Omental fat pad (tissue), 3 donors: ENCODE measurements at regions not wholly inside any gene's neighbourhood (a gene's known extent, or its start where the extent isn't known, plus 50 kb on each side); places are given as distances from the start of the nearest gene placed in this dataset.

Source experiments
- ATAC-seq: fragments of 150-250 bp; one replicate; pipeline ENCODE4 v1.9.1; 2016; ENCODE audit warnings: mild to moderate bottlenecking, moderate library complexity; ENCODE audit not compliant: low FRiP score
- DNase-seq: peaks from one replicate; pipeline ENCODE4 v3.0.0-alpha.2; 2019; ENCODE audit warnings: low spot score
- TF ChIP-seq, protein P1 (sequence below), 3 donors: fragments of 450-650 bp; IDR thresholded peaks; one replicate each; pipeline ENCODE4 v1.5.1; 2016 to 2017; ENCODE audit warnings: antibody characterized with exemption in 3 of 3, mild to moderate bottlenecking in 3 of 3, moderate library complexity in 2 of 3

DNA sequence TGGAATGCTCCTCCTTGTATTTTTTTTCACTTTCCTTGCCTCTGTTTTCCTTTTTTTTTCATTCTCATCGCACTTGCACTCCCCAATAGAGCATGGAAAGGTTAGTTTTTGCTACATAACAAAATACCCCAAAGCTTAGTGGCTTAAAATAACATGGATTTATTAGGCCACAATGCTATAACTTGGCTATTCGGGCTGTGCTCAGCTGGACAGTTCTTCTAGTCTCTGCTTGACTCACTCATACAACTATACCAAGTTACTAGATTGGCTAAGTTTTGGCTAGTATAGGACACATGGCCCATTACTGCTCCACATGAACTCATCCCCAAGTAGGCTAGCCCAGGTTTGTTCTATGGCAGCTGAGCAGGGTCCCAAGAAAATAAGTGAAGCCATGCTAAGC, 94.5 kb upstream of the ANKEF1 start:
- ATAC-seq, result no peak
- DNase-seq, result no peak
- TF ChIP-seq, protein P1, sequence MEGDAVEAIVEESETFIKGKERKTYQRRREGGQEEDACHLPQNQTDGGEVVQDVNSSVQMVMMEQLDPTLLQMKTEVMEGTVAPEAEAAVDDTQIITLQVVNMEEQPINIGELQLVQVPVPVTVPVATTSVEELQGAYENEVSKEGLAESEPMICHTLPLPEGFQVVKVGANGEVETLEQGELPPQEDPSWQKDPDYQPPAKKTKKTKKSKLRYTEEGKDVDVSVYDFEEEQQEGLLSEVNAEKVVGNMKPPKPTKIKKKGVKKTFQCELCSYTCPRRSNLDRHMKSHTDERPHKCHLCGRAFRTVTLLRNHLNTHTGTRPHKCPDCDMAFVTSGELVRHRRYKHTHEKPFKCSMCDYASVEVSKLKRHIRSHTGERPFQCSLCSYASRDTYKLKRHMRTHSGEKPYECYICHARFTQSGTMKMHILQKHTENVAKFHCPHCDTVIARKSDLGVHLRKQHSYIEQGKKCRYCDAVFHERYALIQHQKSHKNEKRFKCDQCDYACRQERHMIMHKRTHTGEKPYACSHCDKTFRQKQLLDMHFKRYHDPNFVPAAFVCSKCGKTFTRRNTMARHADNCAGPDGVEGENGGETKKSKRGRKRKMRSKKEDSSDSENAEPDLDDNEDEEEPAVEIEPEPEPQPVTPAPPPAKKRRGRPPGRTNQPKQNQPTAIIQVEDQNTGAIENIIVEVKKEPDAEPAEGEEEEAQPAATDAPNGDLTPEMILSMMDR (IDR thresholded peaks at IDR 0.05), result no peak

DNA sequence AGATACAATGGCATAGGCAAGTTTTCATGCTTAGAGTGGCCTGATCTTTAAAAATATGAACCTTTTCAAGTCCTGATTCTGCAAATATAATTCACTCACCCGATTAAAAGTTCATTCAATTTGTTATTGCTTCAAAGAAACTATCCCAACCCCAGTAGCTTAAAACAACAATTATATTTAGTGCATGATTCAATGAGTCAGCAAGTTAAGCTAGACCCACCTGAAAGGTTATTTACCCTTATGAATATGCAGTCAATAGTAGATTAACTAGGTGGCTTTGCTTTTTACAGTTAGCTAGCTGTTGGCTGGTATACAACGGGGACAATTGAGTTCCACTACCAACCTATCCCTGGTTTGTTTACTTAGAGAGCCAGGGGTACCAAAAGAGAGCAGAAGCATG, 95.6 kb upstream of the ANKEF1 start:
- DNase-seq (no peak), ATAC-seq (no peak)
- TF ChIP-seq, protein P1 (IDR thresholded peaks at IDR 0.05), result no peak

DNA sequence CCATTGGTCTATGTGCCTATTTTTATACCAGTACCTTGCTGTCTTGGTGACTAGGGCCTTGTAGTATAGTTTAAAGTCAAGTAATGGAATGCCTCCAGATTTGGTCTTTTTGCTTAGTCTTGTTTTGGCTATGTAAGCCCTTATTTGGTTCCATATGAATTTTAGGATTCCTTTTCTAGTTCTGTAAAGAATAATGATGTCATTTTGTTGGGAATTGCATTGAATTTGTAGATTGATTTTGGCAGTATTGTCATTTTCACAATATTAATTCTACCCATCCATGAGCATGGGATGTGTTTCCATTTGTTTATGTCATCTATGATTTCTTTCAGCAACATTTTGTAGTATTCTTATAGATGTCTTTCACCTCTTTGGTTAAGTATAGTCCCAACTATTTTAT, 96.4 kb upstream of the PAK5 start:
- no peak for ATAC-seq
- TF ChIP-seq, protein P1 (IDR thresholded peaks at IDR 0.05), result no peak
- no peak for DNase-seq

DNA sequence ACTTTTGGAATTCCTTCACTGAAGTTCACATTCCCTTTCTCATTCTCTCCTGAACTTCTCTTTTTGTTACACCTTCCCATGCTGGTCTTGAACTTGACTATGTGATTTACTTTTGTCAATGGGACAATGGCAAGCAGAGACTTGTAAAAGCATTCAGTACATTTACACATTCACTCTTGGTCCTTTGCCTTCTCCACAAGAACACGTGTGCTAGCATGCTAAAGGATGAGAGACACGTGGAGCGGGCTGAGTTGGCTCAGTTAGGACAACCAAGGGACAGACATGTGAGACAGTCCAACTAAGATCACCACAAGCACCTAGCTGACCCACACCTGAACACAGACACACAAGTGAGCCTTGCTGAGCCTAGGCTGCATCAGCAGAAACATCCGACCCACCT, 91.3 kb upstream of the PAK5 start:
- ATAC-seq, result no peak
- TF ChIP-seq, protein P1 (IDR thresholded peaks at IDR 0.05), result no peak
- DNase-seq, result no peak

DNA sequence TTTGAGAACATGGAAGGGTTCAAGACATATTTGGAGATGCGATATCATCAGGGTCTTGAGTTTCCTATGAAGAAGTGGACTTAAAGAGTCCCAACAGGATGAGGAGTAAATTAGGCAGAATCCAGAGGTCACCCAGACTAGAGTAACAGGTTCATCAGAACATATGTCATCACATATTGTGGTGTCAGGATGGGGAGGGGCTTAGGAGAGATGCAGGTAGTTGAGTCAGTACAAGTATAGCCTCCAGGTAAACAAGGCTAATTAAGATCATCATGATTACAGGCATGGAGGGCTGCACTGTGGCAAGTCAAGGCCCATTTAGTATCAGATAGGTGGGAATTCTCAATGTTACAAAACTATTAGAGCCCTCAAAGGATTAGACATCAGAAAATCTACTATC, 90.1 kb upstream of the PAK5 start:
- ATAC-seq (no peak), DNase-seq (no peak)
- TF ChIP-seq, protein P1 (IDR thresholded peaks at IDR 0.05), result no peak

DNA sequence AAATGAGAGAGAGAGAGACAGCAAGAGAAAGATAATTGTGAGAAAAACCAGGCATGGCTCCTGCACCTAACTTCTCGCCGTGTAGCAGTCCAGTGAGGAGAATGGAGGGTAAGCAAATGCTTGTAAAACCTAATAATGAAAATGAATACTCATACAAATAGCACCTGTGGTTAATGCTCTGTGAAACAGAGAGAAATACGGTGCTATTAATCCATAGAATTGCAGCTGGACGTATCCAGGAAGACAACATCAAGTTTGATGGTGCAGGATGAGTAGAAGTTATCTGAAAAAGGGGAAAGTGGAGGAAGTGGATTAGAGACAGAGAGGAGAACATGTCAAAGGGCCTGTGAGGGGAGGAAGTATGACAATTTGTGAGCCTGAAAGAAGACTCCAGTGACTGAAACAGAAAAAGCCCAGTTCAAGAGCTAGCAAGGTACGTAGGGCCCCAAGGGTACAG, 89.4 kb upstream of the PAK5 start:
- ATAC-seq (no peak), DNase-seq (no peak)
- TF ChIP-seq, protein P1 (IDR thresholded peaks at IDR 0.05), result no peak

DNA sequence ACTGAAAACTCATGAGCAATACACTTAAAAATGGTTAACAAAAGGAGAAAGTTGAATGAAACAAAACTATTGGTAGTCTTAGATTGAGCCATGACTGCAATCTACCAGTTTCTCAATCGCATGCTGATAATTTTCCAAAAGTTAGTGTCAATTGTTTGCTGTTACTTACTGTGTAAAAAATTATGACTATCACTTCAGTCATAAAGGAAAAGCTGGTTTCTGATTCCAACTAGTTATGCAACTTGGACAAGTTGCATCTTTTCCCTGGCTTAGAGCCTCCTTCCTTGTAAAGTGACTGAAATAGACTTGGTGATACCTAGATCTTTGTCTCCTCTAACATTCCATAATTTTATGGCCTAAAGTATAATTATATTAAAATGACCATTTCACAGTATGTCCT, 88.3 kb upstream of the PAK5 start:
- no peak for ATAC-seq
- TF ChIP-seq, protein P1 (IDR thresholded peaks at IDR 0.05), result no peak

More for the DNA sequence above, 88.3 kb upstream of the PAK5 start:
- no peak for DNase-seq
